Neural cell (in vitro differentiated cells): ENCODE measurements at regions not wholly inside any gene's neighbourhood (a gene's known extent, or its start where the extent isn't known, plus 50 kb on each side); places are given as distances from the start of the nearest gene placed in this dataset.

Experiments
- H2AFZ ChIP-seq: fragments of 200-600, 300-800 bp; sonication (generic), shearing (Covaris generic); 2 replicates; pipeline ENCODE4 v1.6.0; 2014; ENCODE audit warnings: low read depth, mild to moderate bottlenecking, antibody characterized with exemption, low read length, moderate library complexity
- H3F3A ChIP-seq: fragments of 200-600 bp; shearing (Covaris generic); 2 replicates; pipeline ENCODE4 v1.6.1; 2016; ENCODE audit warnings: mild to moderate bottlenecking, moderate library complexity, mixed read lengths, antibody characterized with exemption, low read length; ENCODE audit not compliant: insufficient read depth, poor library complexity, severe bottlenecking
- H3K27ac ChIP-seq: fragments of 200-600, 300-800 bp; sonication (generic), shearing (Covaris generic); 2 replicates; pipeline ENCODE4 v1.5.1; 2014; ENCODE audit warnings: mild to moderate bottlenecking, low read length, moderate library complexity
- H3K27me3 ChIP-seq: fragments of 300-800, 200-600 bp; sonication (generic), shearing (Covaris generic); 2 replicates; pipeline ENCODE4 v1.6.0; 2014; ENCODE audit warnings: mild to moderate bottlenecking, low read depth, low read length, moderate library complexity; ENCODE audit not compliant: insufficient read depth
- H3K36me3 ChIP-seq: fragments of 300-800, 200-600 bp; sonication (generic), shearing (Covaris generic); 2 replicates; pipeline ENCODE4 v1.5.1; 2014; ENCODE audit warnings: mild to moderate bottlenecking, antibody characterized with exemption, low read length, moderate library complexity; ENCODE audit not compliant: insufficient read depth
- H3K4me2 ChIP-seq: fragments of 300-800, 200-600 bp; sonication (generic), shearing (Covaris generic); 2 replicates; pipeline ENCODE4 v1.6.0; 2014; ENCODE audit warnings: mild to moderate bottlenecking, low read length
- H3K4me3 ChIP-seq: fragments of 300-800, 200-600 bp; sonication (generic), shearing (Covaris generic); 2 replicates; pipeline ENCODE4 v1.5.1; 2014; ENCODE audit warnings: mild to moderate bottlenecking, low read length, moderate library complexity
- H3K79me2 ChIP-seq: fragments of 200-600 bp; shearing (Covaris generic); replicated peaks from 2 replicates; pipeline ENCODE4 v1.6.0; 2014; ENCODE audit warnings: mild to moderate bottlenecking, low read length, moderate library complexity; ENCODE audit not compliant: insufficient read depth
- H3K9ac ChIP-seq: fragments of 300-800, 200-600 bp; sonication (generic), shearing (Covaris generic); 2 replicates; pipeline ENCODE4 v1.6.1; 2016; ENCODE audit warnings: mild to moderate bottlenecking, low read length, mixed read lengths
- H3K9me2 ChIP-seq: fragments of 200-600 bp; shearing (Covaris generic); 2 replicates; pipeline ENCODE4 v1.6.1; 2016; ENCODE audit warnings: mild to moderate bottlenecking, low read length, mixed read lengths; ENCODE audit not compliant: insufficient read depth
- H3K9me3 ChIP-seq: fragments of 200-600, 300-800 bp; sonication (generic), shearing (Covaris generic); 2 replicates; pipeline ENCODE4 v1.6.1; 2016; ENCODE audit warnings: mild to moderate bottlenecking, mixed run types, low read length, moderate library complexity, mixed read lengths
- H4K20me1 ChIP-seq: fragments of 200-600 bp; shearing (Covaris generic); 2 replicates; pipeline ENCODE4 v1.6.1; 2016; ENCODE audit warnings: mild to moderate bottlenecking, mixed run types; ENCODE audit not compliant: insufficient read depth
- EP300 ChIP-seq: fragments of 450-650 bp; conservative IDR thresholded peaks from 2 replicates; pipeline ENCODE4 v1.6.1; 2014; ENCODE audit warnings: antibody characterized with exemption, mild to moderate bottlenecking, moderate library complexity; ENCODE audit not compliant: poor library complexity, severe bottlenecking
- EZH2 ChIP-seq: fragments of 200-600, 300-800 bp; shearing (Covaris generic), sonication (generic); IDR thresholded peaks from 2 replicates; pipeline ENCODE4 v1.6.1; 2014; ENCODE audit warnings: antibody characterized with exemption, low read length, borderline replicate concordance, mild to moderate bottlenecking; ENCODE audit not compliant: insufficient read depth, poor library complexity, severe bottlenecking
- MXI1 ChIP-seq: fragments of 450-650 bp; conservative IDR thresholded peaks from 2 replicates; pipeline ENCODE4 v1.6.1; 2014; ENCODE audit warnings: antibody characterized with exemption, mild to moderate bottlenecking; ENCODE audit not compliant: poor library complexity, severe bottlenecking
- POLR2AphosphoS5 ChIP-seq: IDR thresholded peaks from 2 replicates; pipeline ENCODE4 v1.6.1; 2012
- RAD21 ChIP-seq: fragments of 450-650 bp; conservative IDR thresholded peaks from 2 replicates; pipeline ENCODE4 v1.6.1; 2014; ENCODE audit warnings: antibody characterized with exemption, mild to moderate bottlenecking, moderate library complexity
- TAF1 ChIP-seq: IDR thresholded peaks from 2 replicates; pipeline ENCODE4 v1.6.1; 2012; ENCODE audit warnings: low read depth
- TF ChIP-seq, protein P1 (sequence below): IDR thresholded peaks from 2 replicates; pipeline ENCODE4 v1.6.1; 2012; ENCODE audit warnings: borderline replicate concordance
- TF ChIP-seq, protein P2 (sequence below): fragments of 450-650 bp; IDR thresholded peaks from 2 replicates; pipeline ENCODE4 v1.5.1; 2014; ENCODE audit warnings: antibody characterized with exemption, mild to moderate bottlenecking, moderate library complexity; ENCODE audit not compliant: poor library complexity, severe bottlenecking

GRCh38 chr12:78617683-78618082 is 246.9 kb upstream of the SYT1 start:
- Histone ChIP-seq H3K36me3 (no peaks in the 10 kb centered on the region), H3K9ac (no peak overlapping the region), H3K4me3 (no peak overlapping the region), H3K9me2 (no peaks in the 10 kb centered on the region), H3K4me2 (no peak overlapping the region), H2AFZ (no peak overlapping the region), H3F3A (no peaks in the 10 kb centered on the region), H3K79me2 (no peaks in the 10 kb centered on the region), H3K9me3 (no peaks in the 10 kb centered on the region), H4K20me1 (no peaks in the 10 kb centered on the region), H3K27me3 (no peaks in the 10 kb centered on the region), H3K27ac (no peak overlapping the region)
- TF ChIP-seq EZH2 = no peak
- no peak for TF ChIP-seq EP300
- TF ChIP-seq RAD21 = no peak

- H4K20me1 ChIP-seq = no peaks in the 10 kb centered on the region
- H3K9me3 ChIP-seq = no peaks in the 10 kb centered on the region
- no peaks in the 10 kb centered on the region for H3K9me2 ChIP-seq
- peak; percentile 46 for TF ChIP-seq POLR2AphosphoS5
- TF ChIP-seq, protein P1, sequence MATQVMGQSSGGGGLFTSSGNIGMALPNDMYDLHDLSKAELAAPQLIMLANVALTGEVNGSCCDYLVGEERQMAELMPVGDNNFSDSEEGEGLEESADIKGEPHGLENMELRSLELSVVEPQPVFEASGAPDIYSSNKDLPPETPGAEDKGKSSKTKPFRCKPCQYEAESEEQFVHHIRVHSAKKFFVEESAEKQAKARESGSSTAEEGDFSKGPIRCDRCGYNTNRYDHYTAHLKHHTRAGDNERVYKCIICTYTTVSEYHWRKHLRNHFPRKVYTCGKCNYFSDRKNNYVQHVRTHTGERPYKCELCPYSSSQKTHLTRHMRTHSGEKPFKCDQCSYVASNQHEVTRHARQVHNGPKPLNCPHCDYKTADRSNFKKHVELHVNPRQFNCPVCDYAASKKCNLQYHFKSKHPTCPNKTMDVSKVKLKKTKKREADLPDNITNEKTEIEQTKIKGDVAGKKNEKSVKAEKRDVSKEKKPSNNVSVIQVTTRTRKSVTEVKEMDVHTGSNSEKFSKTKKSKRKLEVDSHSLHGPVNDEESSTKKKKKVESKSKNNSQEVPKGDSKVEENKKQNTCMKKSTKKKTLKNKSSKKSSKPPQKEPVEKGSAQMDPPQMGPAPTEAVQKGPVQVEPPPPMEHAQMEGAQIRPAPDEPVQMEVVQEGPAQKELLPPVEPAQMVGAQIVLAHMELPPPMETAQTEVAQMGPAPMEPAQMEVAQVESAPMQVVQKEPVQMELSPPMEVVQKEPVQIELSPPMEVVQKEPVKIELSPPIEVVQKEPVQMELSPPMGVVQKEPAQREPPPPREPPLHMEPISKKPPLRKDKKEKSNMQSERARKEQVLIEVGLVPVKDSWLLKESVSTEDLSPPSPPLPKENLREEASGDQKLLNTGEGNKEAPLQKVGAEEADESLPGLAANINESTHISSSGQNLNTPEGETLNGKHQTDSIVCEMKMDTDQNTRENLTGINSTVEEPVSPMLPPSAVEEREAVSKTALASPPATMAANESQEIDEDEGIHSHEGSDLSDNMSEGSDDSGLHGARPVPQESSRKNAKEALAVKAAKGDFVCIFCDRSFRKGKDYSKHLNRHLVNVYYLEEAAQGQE = no peak
- TF ChIP-seq, protein P2, sequence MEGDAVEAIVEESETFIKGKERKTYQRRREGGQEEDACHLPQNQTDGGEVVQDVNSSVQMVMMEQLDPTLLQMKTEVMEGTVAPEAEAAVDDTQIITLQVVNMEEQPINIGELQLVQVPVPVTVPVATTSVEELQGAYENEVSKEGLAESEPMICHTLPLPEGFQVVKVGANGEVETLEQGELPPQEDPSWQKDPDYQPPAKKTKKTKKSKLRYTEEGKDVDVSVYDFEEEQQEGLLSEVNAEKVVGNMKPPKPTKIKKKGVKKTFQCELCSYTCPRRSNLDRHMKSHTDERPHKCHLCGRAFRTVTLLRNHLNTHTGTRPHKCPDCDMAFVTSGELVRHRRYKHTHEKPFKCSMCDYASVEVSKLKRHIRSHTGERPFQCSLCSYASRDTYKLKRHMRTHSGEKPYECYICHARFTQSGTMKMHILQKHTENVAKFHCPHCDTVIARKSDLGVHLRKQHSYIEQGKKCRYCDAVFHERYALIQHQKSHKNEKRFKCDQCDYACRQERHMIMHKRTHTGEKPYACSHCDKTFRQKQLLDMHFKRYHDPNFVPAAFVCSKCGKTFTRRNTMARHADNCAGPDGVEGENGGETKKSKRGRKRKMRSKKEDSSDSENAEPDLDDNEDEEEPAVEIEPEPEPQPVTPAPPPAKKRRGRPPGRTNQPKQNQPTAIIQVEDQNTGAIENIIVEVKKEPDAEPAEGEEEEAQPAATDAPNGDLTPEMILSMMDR = no peak
- TF ChIP-seq EP300 = peak; percentile 50
- no peak for TF ChIP-seq MXI1
- no peak for TF ChIP-seq EZH2
- TF ChIP-seq RAD21 = no peak
- no peak overlapping the region for H3K4me2 ChIP-seq
- no peaks in the 10 kb centered on the region for H3F3A ChIP-seq
- H3K36me3 ChIP-seq = no peaks in the 10 kb centered on the region
- H3K27ac ChIP-seq = peak overlapping the region; percentile 25
- H2AFZ ChIP-seq = no peak overlapping the region
- H3K79me2 ChIP-seq = no peaks in the 10 kb centered on the region
- no peak overlapping the region for H3K9ac ChIP-seq
- H3K4me3 ChIP-seq = no peak overlapping the region
- H3K27me3 ChIP-seq = no peaks in the 10 kb centered on the region
Observed at GRCh38 chr12:78622529-78623195, 241.9 kb upstream of the SYT1 start.

DNA sequence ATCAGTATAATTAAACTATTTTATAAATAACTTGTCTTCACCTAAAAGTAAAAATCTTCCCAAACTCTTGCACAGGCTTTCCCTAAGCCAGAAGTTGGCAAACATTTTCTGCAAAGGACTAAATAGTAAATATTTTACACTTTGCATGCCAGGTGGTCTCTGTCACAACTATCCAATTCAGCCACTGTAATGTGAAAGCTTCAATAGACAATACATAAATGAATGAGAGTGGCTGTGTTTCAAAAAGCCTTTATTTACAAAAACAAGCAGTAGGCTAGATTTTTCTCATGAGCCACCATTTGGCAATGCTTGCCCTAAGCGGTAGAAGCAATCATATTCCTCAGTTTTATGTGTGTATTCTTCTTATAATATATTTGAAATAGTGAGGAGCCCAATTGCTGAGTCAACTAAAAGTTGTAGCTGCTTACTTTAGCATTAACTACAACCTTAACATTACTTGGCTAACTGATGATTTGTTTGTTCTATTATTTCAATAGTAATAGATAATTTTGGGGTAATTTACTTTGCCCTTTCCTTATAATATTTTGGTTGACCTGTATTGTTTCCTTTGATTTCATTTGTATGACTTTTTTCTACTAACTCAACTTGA is 236.0 kb upstream of the SYT1 start:
- Histone ChIP-seq H3K27ac (no peak overlapping the region), H3K9me3 (no peaks in the 10 kb centered on the region), H4K20me1 (no peaks in the 10 kb centered on the region), H3F3A (peaks cover 4% of the 10 kb centered on the region), H3K27me3 (no peaks in the 10 kb centered on the region), H3K9ac (no peak overlapping the region), H2AFZ (no peak overlapping the region), H3K4me2 (no peak overlapping the region), H3K9me2 (no peaks in the 10 kb centered on the region), H3K79me2 (no peaks in the 10 kb centered on the region), H3K36me3 (no peaks in the 10 kb centered on the region), H3K4me3 (no peak overlapping the region)
- TF ChIP-seq POLR2AphosphoS5 (no peak), EP300 (no peak), RAD21 (no peak), MXI1 (no peak), EZH2 (no peak), TAF1 (no peak)
- TF ChIP-seq, protein P1 = no peak
- TF ChIP-seq, protein P2 = no peak
